HG03442 (cell line): ENCODE measurements at regions not wholly inside any gene's neighbourhood (a gene's known extent, or its start where the extent isn't known, plus 50 kb on each side); places are given as distances from the start of the nearest gene placed in this dataset.
"Not testable (repeated sequence)": the region's sequence is repeated elsewhere in the genome, so short reads cannot be mapped to it uniquely, and the experiment has no call there.

Source experiments
- ATAC-seq: cut with Tn5 transposase; IDR thresholded peaks from one replicate; pipeline ENCODE4 v1.9.1; 2021; ENCODE audit warnings: mild to moderate bottlenecking, moderate library complexity; ENCODE audit not compliant: unreplicated experiment

GRCh38 chr6:26720663-26721218 lies 61.2 kb upstream of the ZNF322 start:
- not testable (repeated sequence) for ATAC-seq

- ATAC-seq = not testable (repeated sequence)
These were observed 70.6 kb upstream of the ZNF322 start for GRCh38 chr6:26730019-26730766.

GRCh38 chr6:26734776-26735472 lies 75.4 kb upstream of the ZNF322 start:
- not testable (repeated sequence) for ATAC-seq

- ATAC-seq = no peak
These were observed 80.3 kb upstream of the ZNF322 start for GRCh38 chr6:26739811-26740210.

GRCh38 chr6:26743157-26743821 lies 83.7 kb upstream of the ZNF322 start:
- ATAC-seq = no peak

GRCh38 chr6:26743941-26744699 lies 84.6 kb upstream of the ZNF322 start:
- no peak for ATAC-seq

GRCh38 chr6:26744837-26745282 lies 85.3 kb upstream of the ZNF322 start:
- not testable (repeated sequence) for ATAC-seq

GRCh38 chr6:26745964-26746363 lies 86.4 kb upstream of the ZNF322 start:
- not testable (repeated sequence) for ATAC-seq

GRCh38 chr6:26749126-26749758 lies 89.7 kb upstream of the ZNF322 start:
- ATAC-seq = not testable (repeated sequence)

GRCh38 chr6:26749759-26750126 lies 90.2 kb upstream of the ZNF322 start:
- ATAC-seq = not testable (repeated sequence)

GRCh38 chr6:26754212-26754611 lies 94.7 kb upstream of the ZNF322 start:
- no peak for ATAC-seq

- ATAC-seq = not testable (repeated sequence)
These were observed 95.3 kb upstream of the ZNF322 start for GRCh38 chr6:26754801-26755200.

GRCh38 chr6:26756067-26756805 lies 96.7 kb upstream of the ZNF322 start:
- ATAC-seq = not testable (repeated sequence)

GRCh38 chr6:26766203-26766902 lies 106.8 kb upstream of the ZNF322 start:
- not testable (repeated sequence) for ATAC-seq

- not testable (repeated sequence) for ATAC-seq
These were observed 111.6 kb upstream of the ZNF322 start for GRCh38 chr6:26770941-26771666.

GRCh38 chr6:26773414-26773813 lies 113.9 kb upstream of the ZNF322 start:
- ATAC-seq = not testable (repeated sequence)

GRCh38 chr6:26780563-26780962 lies 121.0 kb upstream of the ZNF322 start:
- ATAC-seq = not testable (repeated sequence)
